ENCODE measurements at regions not wholly inside any gene's neighbourhood (a gene's known extent, or its start where the extent isn't known, plus 50 kb on each side); places are given as distances from the start of the nearest gene placed in this dataset.

DNA sequence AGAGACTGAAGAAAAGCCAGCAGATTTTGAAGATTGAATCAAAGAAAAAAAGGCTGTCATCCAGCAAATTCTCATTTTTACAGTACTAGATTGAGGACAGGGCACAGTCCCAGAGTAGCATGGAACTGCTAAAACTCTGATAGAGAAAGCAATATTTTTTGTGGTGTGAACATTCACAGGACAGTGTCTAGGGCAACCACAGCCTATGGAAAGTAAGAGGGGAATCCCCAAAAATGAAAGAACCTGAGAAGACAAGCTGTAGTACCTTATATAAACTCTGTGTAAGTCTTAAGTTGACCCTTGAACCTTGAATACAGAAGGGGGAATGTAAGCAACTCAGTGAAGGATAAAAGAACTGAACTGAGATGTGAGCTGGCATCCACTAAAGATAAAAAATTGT lies 540.3 kb downstream of the HINT1 start:
- TF ChIP-seq, protein P1, sequence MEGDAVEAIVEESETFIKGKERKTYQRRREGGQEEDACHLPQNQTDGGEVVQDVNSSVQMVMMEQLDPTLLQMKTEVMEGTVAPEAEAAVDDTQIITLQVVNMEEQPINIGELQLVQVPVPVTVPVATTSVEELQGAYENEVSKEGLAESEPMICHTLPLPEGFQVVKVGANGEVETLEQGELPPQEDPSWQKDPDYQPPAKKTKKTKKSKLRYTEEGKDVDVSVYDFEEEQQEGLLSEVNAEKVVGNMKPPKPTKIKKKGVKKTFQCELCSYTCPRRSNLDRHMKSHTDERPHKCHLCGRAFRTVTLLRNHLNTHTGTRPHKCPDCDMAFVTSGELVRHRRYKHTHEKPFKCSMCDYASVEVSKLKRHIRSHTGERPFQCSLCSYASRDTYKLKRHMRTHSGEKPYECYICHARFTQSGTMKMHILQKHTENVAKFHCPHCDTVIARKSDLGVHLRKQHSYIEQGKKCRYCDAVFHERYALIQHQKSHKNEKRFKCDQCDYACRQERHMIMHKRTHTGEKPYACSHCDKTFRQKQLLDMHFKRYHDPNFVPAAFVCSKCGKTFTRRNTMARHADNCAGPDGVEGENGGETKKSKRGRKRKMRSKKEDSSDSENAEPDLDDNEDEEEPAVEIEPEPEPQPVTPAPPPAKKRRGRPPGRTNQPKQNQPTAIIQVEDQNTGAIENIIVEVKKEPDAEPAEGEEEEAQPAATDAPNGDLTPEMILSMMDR (IDR thresholded peaks at IDR 0.05), result no peak
- TF ChIP-seq POLR2A (IDR thresholded peaks at IDR 0.05), result no peak

Measured in uterus (tissue), 2 donors.